KOPT-K1 (cell line): ENCODE measurements at regions not wholly inside any gene's neighbourhood (a gene's known extent, or its start where the extent isn't known, plus 50 kb on each side); places are given as distances from the start of the nearest gene placed in this dataset.
"Not testable (repeated sequence)": the region's sequence is repeated elsewhere in the genome, so short reads cannot be mapped to it uniquely, and the experiment has no call there.

Source experiments
- H3K27ac ChIP-seq: fragments of 200-600 bp; sonication (generic); 2 replicates; pipeline ENCODE4 v1.5.1; 2016; ENCODE audit warnings: antibody characterized with exemption, mild to moderate bottlenecking, low read depth, low read length; ENCODE audit not compliant: poor library complexity, severe bottlenecking
- H3K36me3 ChIP-seq: fragments of 200-600 bp; sonication (generic); 2 replicates; pipeline ENCODE4 v1.5.1; 2017; ENCODE audit warnings: antibody characterized with exemption, mild to moderate bottlenecking, low read length, moderate library complexity; ENCODE audit not compliant: insufficient read depth
- H3K9me3 ChIP-seq: fragments of 200-600 bp; sonication (generic); 2 replicates; pipeline ENCODE4 v1.5.1; 2017; ENCODE audit warnings: antibody characterized with exemption, low read length, mild to moderate bottlenecking; ENCODE audit not compliant: insufficient read depth, poor library complexity, severe bottlenecking

DNA sequence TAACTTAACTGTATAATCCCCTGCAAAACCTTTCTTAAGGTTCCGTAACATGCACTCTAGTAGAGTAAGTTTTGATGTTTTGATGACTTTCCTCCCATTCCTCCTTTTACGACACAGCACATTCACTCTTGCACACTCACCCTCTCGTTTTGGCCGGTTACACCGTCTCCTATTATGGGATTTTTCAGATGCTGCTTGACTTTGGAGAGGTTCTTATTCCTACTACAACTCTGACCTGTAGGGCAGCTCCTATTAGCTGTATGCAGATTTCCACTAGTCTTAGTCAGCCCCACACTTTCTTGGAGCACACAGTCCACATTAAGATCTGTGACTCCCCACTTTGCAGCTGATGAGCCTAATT, 223.7 kb upstream of the SYNCRIP start:
- Histone ChIP-seq H3K27ac (peak overlapping the region; percentile 61), H3K36me3 (no peaks in the 10 kb centered on the region), H3K9me3 (no peaks in the 10 kb centered on the region)

DNA sequence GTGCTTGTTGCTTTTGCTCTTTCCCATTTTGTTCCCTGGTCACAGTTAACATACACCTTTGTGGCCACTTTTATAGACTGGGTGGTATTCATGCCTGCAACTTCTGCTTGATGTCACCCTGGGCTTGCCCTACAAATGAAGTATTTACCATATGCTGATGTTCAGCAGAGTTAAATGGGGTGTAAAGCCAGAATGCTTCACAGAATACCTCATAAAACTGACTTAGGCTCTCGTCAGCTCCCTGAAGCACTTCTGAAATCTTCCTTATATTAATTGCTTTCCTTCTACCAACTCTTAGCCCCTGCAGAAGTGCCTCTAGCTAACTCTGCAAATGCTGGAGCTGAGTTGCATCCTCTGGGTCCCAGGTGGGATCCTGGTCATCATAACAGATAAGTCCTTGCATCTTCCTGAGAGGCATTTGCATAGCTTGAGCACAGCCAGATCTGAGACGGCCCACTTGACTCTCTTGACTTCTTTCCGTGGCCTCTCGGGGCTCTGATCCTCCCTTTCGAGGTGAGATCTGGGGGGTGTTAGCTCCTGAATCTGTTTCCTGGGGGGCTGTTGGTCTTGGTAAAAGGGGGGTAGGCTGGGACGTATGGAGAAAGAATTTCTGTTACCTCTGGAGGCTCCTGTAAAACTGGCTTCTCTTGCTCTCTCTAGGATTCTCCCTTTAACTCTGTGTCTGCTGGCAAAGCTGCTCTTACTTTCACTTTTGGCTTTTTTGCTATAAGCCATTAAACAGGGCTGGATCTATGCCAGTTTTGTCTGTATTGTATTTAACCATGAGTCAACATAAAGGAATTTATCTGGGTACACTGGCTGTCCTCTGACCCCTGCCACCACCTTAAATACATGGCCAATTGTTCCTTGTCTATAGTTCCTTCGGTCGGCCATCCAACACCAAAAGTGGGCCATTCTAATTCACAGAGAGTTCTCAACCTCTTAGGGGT, 223.0 kb upstream of the SYNCRIP start:
- Histone ChIP-seq H3K36me3 (no peaks in the 10 kb centered on the region), H3K9me3 (no peaks in the 10 kb centered on the region), H3K27ac (peak overlapping the region; percentile 61)

DNA sequence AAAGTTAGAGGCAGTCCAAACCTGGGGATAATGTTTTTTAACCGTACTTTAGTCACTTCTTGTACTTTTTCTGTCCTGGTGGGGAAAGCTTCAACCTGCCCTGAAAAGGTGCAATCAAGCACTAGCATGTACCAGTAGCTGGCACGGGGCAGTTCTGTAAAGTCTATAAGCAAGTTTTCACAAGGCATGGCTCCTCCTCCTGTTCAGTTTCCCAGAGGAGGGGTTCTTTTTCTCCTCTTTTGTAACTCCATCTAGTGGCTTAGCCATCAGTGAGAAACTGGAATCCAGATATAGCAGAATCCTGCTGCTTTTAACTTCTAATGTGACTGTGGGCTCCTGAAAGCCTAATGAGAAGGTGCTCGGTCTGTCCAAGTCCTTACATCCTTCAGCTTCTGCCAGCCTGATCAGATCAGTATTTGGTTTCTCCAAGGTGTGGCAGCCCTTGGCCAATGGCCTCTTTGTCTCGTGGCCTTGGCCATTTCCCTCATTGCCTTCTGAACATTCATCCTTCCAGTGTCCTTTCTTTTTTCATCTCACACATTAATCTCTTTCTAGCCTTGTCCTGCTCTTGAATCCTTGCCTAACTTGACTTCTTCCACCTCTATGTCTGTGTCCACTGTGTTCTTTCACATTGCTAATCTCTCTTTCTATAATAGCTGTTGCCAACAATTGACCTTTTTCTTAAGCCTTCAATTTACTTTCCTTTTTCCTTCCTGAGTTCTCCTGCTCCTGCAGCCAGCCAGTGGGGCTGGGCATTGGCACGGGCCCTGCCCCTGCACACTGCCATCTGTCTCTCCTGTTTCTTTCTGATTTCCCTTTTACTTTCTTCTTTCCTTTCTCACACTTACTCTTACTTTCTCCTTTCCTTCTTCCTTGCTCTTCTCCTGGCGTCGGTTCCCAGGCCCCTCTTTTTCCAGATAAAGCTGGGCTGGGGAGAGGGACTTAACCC, 222.0 kb upstream of the SYNCRIP start:
- Histone ChIP-seq H3K9me3 (no peaks in the 10 kb centered on the region), H3K27ac (no peak overlapping the region), H3K36me3 (no peaks in the 10 kb centered on the region)

DNA sequence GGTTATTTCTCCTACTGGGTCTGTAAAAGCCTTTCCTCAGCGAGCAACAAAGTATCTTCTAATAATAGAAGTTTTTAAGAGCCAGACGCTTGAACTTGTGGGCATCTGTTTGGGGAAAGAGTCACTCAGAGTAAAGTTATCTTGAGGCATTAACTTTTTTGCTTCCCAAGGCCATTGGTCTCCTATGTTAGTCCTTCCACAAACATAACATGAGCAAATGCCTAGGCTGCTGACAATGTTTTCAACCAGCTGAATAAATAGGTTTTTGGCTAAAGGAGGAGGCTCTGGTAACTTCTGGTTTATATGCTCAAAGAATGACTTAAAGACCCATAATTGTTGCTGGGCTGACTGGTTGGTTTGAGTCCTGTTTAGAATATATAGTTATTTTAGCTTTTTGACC, 213.5 kb upstream of the SYNCRIP start:
- Histone ChIP-seq H3K27ac (no peak overlapping the region), H3K36me3 (no peaks in the 10 kb centered on the region), H3K9me3 (no peaks in the 10 kb centered on the region)

DNA sequence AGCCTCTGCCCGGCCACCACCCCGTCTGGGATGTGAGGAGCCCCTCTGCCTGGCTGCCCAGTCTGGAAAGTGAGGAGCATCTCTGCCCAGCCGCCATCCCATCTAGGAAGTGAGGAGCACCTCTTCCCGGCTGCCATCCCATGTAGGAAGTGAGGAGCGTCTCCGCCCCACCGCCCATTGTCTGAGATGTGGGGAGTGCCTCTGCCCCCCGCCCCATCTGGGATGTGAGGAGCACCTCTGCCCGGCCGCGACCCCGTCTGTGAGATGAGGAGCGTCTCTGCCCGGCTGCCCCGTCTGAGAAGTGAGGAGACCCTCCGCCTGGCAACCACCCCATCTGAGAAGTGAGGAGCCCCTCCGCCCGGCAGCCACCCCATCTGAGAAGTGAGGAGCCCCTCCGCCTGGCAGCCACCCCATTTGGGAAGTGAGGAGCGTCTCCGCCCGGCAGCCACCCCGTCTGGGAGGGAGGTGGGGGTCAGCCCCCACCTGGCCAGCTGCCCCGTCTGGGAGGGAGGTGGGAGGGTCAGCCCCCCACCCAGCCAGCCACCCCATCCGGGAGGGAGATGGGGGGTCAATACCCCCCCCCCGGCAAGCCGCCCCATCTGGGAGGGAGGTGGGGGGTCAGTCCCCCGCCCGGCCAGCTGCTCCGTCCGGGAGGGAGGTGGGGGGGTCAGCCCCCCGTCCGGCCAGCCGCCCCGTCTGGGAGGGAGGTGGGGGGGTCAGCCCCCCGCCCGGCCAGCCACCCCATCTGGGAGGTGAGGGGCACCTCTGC, 195.8 kb upstream of the SYNCRIP start:
- not testable (repeated sequence) for H3K9me3 ChIP-seq, H3K36me3 ChIP-seq, H3K27ac ChIP-seq

DNA sequence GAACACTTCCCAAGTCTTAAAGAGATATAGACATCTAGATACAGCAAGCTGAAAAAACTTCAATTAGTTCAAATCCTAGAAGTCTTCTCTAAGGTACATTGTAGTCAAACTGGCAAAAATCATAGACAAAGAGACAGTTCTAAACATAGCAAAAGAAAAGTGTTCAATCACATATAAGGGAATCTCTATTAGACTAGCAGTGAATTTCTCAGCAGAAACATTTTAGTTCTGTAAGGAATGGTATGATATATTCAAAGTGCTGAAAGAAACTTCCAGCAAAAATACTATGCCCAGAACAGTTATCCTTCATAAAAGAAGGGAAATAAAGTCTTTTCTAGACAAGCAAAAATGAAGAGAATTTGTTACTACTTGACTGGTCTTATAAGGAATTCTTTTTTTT, 186.3 kb upstream of the SYNCRIP start:
- Histone ChIP-seq H3K27ac (no peak overlapping the region), H3K36me3 (no peaks in the 10 kb centered on the region), H3K9me3 (peaks cover 9% of the 10 kb centered on the region)

DNA sequence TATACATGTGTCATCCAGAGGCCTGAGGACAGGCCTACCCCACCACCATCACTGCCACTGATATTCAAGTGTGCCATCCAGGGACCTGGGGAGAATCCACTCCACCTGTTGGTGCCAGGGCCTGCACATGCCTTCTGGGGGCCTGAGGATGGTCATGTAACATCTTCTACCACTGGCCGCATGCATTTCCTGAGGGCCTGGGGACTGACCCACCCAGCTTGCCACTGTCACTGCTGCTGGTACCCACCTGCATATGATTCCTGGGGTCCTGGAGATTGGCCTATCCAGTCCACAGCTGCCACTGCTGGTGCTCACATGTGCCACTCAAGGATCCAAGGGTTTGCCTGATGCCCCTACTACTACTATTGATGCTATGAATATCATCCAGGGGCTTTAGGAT, 184.3 kb upstream of the SYNCRIP start:
- no peak overlapping the region for H3K27ac ChIP-seq
- H3K9me3 ChIP-seq: peaks cover 9% of the 10 kb centered on the region
- H3K36me3 ChIP-seq: no peaks in the 10 kb centered on the region

DNA sequence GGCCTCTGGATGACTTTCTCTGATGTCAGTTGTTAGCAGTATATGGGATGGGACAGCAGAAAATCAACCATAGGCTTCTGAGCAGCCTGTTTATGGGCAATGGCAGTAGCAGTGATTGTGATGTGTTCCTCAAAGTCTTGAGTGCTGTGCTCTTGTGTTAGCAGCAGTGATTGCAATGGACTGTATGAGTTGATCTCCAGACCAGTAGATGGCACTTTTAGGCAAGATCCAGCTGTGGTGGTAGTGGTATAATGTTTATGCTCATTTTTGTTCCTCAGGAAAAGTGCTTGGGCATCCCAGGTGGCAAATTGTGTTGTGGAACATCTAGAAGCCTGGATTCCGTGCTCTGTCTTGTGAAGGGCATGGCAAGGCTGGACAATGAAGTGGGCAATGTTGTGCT, 181.6 kb upstream of the SYNCRIP start:
- H3K27ac ChIP-seq: no peak overlapping the region
- H3K9me3 ChIP-seq: peaks cover 9% of the 10 kb centered on the region
- H3K36me3 ChIP-seq: no peaks in the 10 kb centered on the region

DNA sequence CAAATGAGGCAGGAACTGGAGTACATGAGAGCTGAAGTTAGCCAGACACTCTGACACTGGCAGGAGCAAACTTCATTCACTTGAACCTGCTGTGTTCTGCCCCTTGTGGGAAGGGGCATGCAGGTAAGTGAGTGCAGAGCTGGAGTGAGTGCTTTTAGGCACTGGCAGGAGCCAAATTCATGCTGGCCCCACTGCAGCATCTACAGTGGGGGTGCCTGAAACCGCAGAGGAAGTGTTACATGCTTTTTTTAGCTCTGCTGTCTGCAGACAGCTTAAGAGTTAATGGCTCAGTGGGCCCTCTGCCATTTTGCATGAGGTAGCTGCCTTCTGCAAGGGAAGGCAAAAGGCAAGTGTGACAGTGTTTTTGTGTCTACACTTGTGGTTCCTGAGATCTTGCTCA, 167.9 kb upstream of the SYNCRIP start:
- Histone ChIP-seq H3K27ac (no peak overlapping the region), H3K9me3 (peaks cover 32% of the 10 kb centered on the region), H3K36me3 (no peaks in the 10 kb centered on the region)

DNA sequence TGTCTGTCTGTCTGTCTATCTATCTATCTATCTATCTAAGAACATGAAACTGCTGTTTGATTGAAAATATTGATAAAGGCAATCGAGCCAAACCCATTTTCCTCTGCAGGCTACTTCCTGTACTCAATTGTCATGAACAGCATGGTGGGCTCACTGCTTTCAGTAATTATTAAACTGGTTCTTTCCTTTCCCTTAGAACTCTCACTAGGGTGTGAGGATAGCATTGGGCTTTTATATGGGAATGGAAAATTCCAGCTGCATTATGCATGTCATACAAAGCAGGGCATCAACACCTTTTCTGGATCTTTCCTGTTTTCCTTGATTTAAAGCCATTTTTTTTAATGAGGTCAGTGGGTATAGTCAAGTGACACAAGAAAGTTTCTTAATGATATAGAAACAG, 161.0 kb upstream of the SYNCRIP start:
- Histone ChIP-seq H3K27ac (no peak overlapping the region), H3K36me3 (no peaks in the 10 kb centered on the region), H3K9me3 (peaks cover 12% of the 10 kb centered on the region)

DNA sequence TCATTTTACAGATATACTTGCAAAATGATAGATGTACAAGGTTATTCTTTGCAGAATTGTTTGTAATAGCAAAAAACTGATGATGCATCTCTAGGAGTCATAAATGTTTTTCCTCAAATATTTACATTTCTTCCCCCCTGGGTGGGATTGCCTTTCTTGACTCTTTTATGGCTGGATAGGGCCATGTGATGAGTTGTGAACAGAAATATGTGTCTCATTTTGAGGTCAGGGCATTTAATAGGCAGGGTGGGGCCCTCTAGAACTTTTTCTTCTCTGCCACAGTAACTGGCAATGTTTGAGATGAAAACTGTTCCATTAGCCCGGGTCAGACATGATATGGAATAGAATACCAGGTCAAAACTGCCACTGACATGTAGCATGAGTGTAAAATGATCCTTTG, 159.5 kb upstream of the SYNCRIP start:
- Histone ChIP-seq H3K27ac (no peak overlapping the region), H3K9me3 (no peaks in the 10 kb centered on the region), H3K36me3 (no peaks in the 10 kb centered on the region)

DNA sequence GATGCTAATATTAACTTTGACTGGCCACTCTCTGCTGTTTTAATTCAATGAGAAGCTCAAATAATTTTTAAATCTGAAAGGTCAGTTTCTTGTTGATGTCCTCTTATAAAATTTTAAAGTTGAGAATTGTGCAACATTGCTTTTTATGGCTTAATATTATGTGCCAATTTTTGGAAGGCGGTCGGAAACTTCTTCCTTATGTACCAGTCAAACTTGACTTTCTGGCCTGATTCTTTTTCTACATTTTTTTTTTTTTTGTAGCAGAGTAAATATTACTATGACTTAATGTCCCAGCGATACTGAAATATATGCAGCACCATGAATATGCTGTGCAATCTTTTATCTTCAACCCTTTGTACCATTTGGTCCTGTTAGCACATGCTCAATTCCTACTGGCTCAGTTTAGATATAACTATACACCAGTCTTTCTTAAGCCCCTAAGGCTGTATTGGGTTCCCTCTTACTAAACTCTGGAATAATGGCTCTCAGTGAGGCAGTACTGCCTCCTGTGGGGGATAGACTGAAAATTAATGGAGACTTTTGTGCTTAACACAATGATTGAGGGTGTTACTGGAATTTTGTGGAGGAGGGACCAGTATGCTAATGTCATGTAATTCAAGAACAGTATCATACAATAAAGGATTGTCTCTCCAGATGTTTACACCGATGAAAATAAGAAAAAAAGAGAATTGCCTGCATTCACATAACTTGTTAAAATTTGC, 156.4 kb upstream of the SYNCRIP start:
- Histone ChIP-seq H3K36me3 (no peaks in the 10 kb centered on the region), H3K9me3 (no peaks in the 10 kb centered on the region), H3K27ac (no peak overlapping the region)

DNA sequence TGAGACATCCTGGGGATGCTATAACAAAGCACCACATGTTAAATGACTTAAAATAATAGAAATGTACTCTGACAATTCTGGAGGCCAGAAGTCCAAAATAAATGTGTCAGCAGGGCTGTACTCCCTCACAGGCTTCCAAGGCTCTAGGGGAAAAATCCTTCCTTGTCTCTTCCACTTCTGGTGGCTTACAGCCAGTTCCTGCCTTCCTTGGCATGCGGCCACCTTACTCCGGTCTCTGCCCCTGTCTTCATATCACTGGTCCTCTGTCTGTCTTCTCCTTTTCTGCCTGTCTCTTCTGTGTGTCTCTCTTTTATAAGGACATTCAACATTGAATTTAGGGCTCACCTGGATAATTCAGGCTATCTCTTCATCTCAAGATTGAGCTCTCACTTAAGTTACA, 155.3 kb upstream of the SYNCRIP start:
- H3K36me3 ChIP-seq: no peaks in the 10 kb centered on the region
- no peaks in the 10 kb centered on the region for H3K9me3 ChIP-seq
- no peak overlapping the region for H3K27ac ChIP-seq

DNA sequence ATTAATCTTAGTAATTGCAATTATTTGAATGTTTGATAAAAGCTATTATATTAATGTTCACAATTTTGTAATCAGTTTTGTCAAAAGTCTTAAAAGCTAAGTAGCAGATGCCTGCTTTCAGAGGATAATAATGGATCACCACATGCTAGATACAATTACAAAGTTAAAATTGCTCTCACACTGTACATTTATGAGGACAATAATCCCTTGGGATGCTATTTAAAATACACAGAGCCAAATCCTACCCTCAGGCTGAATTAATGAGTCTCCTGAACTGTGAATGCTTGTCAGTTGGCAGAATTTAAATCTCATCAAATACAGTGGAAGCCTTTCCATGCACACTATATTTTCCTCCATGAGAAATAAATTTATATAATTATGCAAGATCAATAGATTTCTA, 153.3 kb upstream of the SYNCRIP start:
- Histone ChIP-seq H3K9me3 (no peaks in the 10 kb centered on the region), H3K36me3 (no peaks in the 10 kb centered on the region), H3K27ac (no peak overlapping the region)
